ENCODE measurements at regions not wholly inside any gene's neighbourhood (a gene's known extent, or its start where the extent isn't known, plus 50 kb on each side); places are given as distances from the start of the nearest gene placed in this dataset.
"Not testable (repeated sequence)": the region's sequence is repeated elsewhere in the genome, so short reads cannot be mapped to it uniquely, and the experiment has no call there.

GRCh38 chr4:115657991-115658650, 544.7 kb upstream of the NDST4 start:
- no peak for DNase-seq (ENCODE audit: low spot score)

- no peak for DNase-seq (ENCODE audit: low spot score)
These were observed 542.2 kb upstream of the NDST4 start for GRCh38 chr4:115655626-115656025.

GRCh38 chr4:115648786-115649185, 535.4 kb upstream of the NDST4 start:
- no peak for DNase-seq (ENCODE audit: low spot score)

- no peak for DNase-seq (ENCODE audit: low spot score)
These were observed 515.9 kb upstream of the NDST4 start for GRCh38 chr4:115629270-115629669.

- DNase-seq (ENCODE audit: low spot score), result no peak
These were observed 496.2 kb upstream of the NDST4 start for GRCh38 chr4:115609631-115610030.

GRCh38 chr4:115607311-115607710, 493.9 kb upstream of the NDST4 start:
- no peak for DNase-seq (ENCODE audit: low spot score)

GRCh38 chr4:115596265-115597001, 483.0 kb upstream of the NDST4 start:
- DNase-seq (ENCODE audit: low spot score), result no peak

GRCh38 chr4:115580901-115581300, 467.5 kb upstream of the NDST4 start:
- DNase-seq (ENCODE audit: low spot score), result no peak

- no peak for DNase-seq (ENCODE audit: low spot score)
These were observed 462.4 kb upstream of the NDST4 start for GRCh38 chr4:115575851-115576250.

- no peak for DNase-seq (ENCODE audit: low spot score)
These were observed 449.1 kb upstream of the NDST4 start for GRCh38 chr4:115562506-115562905.

- no peak for DNase-seq (ENCODE audit: low spot score)
These were observed 434.7 kb upstream of the NDST4 start for GRCh38 chr4:115548123-115548522.

GRCh38 chr4:115537387-115537786, 424.0 kb upstream of the NDST4 start:
- no peak for DNase-seq (ENCODE audit: low spot score)

GRCh38 chr4:115529126-115529525, 415.7 kb upstream of the NDST4 start:
- no peak for DNase-seq (ENCODE audit: low spot score)

GRCh38 chr4:115519476-115519875, 406.1 kb upstream of the NDST4 start:
- not testable (repeated sequence) for DNase-seq (ENCODE audit: low spot score)

- no peak for DNase-seq (ENCODE audit: low spot score)
These were observed 402.4 kb upstream of the NDST4 start for GRCh38 chr4:115515772-115516171.

- no peak for DNase-seq (ENCODE audit: low spot score)
These were observed 401.9 kb upstream of the NDST4 start for GRCh38 chr4:115515366-115515765.

- DNase-seq (ENCODE audit: low spot score), result no peak
These were observed 401.3 kb upstream of the NDST4 start for GRCh38 chr4:115514675-115515074.

GRCh38 chr4:115505326-115505725, 391.9 kb upstream of the NDST4 start:
- DNase-seq (ENCODE audit: low spot score), result no peak

- DNase-seq (ENCODE audit: low spot score), result no peak
These were observed 388.2 kb upstream of the NDST4 start for GRCh38 chr4:115501656-115502055.

- not testable (repeated sequence) for DNase-seq (ENCODE audit: low spot score)
These were observed 380.4 kb upstream of the NDST4 start for GRCh38 chr4:115493770-115494169.

GRCh38 chr4:115491686-115492085, 378.3 kb upstream of the NDST4 start:
- no peak for DNase-seq (ENCODE audit: low spot score)

- DNase-seq (ENCODE audit: low spot score), result no peak
These were observed 375.9 kb upstream of the NDST4 start for GRCh38 chr4:115489279-115489678.

GRCh38 chr4:115485402-115485801, 372.0 kb upstream of the NDST4 start:
- DNase-seq (ENCODE audit: low spot score), result no peak

GRCh38 chr4:115484479-115484878, 371.1 kb upstream of the NDST4 start:
- DNase-seq (ENCODE audit: low spot score), result no peak
